ENCODE measurements at regions not wholly inside any gene's neighbourhood (a gene's known extent, or its start where the extent isn't known, plus 50 kb on each side); places are given as distances from the start of the nearest gene placed in this dataset.
A peak's percentile ranks its signal among the peaks of the same experiment; 100 is the strongest.

- Mint-ChIP-seq H3K36me3 (ENCODE audit: insufficient read depth in 2 of 2) (no peaks in the 10 kb centered on the region), H3K27me3 (ENCODE audit: low read depth) (peaks cover 7% of the 10 kb centered on the region), H3K27ac (no peak overlapping the region), H3K9me3 (peaks cover 0 to 2% of the 10 kb centered on the region in 2 donors), H3K4me3 (peak overlapping the region; percentile 47 to 61), H3K4me1 (ENCODE audit: low read depth) (peaks cover 66% of the 10 kb centered on the region)
- ATAC-seq (replicated peaks in 1 of 2) (no peak), DNase-seq (no peak)
Observed at GRCh38 chr6:14372734-14373489, 255.3 kb downstream of the CD83 start.

DNA sequence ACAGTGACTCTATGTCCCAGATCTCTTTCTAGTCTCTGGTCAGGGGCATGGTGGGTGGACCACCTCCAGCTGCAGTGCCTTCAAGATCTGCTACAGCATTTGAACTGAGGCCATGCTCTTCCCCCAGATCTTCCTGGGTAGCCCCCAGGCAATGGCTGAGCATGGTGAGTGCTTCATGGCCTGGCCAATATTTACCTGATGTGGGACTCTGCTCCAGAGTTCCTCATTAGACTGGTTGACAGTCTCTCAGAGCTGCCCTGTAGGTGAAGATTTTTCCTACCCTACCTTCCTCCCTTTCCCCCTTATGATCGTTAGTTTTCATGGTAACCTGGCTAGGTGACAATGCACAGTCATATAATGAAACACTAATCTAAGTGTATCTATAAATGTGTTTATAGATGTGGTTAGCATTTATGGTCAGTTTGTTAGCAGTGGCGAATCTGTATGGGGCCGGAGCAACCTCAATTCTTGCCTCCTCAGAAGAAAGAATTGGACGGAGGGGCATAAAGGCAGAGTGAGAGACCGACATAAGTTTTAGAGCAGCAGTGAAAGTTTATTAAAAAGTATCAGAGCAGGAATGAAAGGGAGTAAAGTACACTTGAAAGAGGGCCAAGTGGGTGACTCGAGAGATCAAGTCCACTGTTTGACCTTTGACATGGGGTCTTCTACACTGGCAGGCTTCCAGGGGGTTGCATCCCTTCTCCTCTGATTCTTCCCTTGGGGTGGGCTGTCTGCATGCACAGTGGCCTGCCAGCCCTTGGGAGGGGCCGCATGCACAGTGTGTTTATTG, 256.3 kb downstream of the CD83 start:
- H3K27me3 Mint-ChIP-seq (ENCODE audit: low read depth), result peaks cover 7% of the 10 kb centered on the region
- ATAC-seq (replicated peaks in 1 of 2), result peak in 1 of 2 donors; percentile 27
- no peaks in the 10 kb centered on the region for H3K36me3 Mint-ChIP-seq (ENCODE audit: insufficient read depth in 2 of 2)
- H3K9me3 Mint-ChIP-seq, result peaks cover 0 to 4% of the 10 kb centered on the region in 2 donors
- no peak for DNase-seq
- H3K4me1 Mint-ChIP-seq (ENCODE audit: low read depth), result peaks cover 66% of the 10 kb centered on the region
- no peak overlapping the region for H3K4me3 Mint-ChIP-seq
- no peak overlapping the region for H3K27ac Mint-ChIP-seq

DNA sequence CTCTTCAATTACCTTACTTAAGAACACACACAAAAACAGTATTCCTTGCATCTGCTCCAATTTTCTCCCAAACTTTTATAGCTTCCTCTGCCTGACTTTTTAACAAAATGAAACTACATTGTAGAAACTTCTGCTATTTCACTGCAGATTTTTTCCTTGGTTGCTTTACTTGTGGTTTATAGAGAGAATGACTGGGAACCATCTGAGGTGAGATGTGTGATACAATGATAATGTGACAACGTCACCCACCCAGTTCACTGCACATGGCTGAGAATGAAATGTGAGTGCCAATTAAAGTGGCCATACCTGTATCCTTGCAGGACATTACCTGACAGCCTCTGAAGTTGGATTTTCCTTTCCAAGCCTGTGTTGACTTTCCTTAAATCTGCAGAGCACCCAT, 258.4 kb downstream of the CD83 start:
- H3K4me3 Mint-ChIP-seq, result no peak overlapping the region

DNA sequence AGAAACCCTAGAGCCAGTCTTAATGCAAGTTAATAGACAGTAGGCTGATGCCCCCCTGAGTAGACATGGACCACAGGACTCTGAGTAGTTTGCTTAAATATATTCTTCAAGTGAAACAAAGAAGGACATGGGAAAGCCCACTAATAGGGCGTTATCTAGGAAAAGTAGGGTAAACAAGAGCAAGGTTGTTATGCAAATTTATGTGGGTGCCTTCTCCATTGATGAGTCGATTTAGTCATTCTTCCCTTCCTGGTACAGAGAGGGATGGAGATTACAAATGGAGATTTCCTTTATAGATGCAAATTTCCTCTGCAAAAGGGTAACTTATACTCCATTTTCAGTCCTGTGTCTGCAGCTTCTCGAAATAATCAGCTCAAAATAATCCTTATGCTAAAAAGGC, 262.0 kb downstream of the CD83 start:
- Mint-ChIP-seq H3K36me3 (ENCODE audit: insufficient read depth in 2 of 2) (no peaks in the 10 kb centered on the region), H3K27me3 (ENCODE audit: low read depth) (peaks cover 7% of the 10 kb centered on the region), H3K27ac (no peak overlapping the region), H3K4me1 (ENCODE audit: low read depth) (peaks cover 57% of the 10 kb centered on the region), H3K9me3 (peaks cover 0 to 4% of the 10 kb centered on the region in 2 donors), H3K4me3 (no peak overlapping the region)
- ATAC-seq (replicated peaks in 1 of 2) (no peak), DNase-seq (no peak)

More for the DNA sequence above, 258.4 kb downstream of the CD83 start:
- DNase-seq (no peak), ATAC-seq (replicated peaks in 1 of 2) (peak; percentile 60 to 66)
- Mint-ChIP-seq H3K27ac (no peak overlapping the region), H3K9me3 (peaks cover 0 to 4% of the 10 kb centered on the region in 2 donors), H3K27me3 (ENCODE audit: low read depth) (peaks cover 7% of the 10 kb centered on the region), H3K36me3 (ENCODE audit: insufficient read depth in 2 of 2) (no peaks in the 10 kb centered on the region), H3K4me1 (ENCODE audit: low read depth) (peaks cover 67% of the 10 kb centered on the region)

DNA sequence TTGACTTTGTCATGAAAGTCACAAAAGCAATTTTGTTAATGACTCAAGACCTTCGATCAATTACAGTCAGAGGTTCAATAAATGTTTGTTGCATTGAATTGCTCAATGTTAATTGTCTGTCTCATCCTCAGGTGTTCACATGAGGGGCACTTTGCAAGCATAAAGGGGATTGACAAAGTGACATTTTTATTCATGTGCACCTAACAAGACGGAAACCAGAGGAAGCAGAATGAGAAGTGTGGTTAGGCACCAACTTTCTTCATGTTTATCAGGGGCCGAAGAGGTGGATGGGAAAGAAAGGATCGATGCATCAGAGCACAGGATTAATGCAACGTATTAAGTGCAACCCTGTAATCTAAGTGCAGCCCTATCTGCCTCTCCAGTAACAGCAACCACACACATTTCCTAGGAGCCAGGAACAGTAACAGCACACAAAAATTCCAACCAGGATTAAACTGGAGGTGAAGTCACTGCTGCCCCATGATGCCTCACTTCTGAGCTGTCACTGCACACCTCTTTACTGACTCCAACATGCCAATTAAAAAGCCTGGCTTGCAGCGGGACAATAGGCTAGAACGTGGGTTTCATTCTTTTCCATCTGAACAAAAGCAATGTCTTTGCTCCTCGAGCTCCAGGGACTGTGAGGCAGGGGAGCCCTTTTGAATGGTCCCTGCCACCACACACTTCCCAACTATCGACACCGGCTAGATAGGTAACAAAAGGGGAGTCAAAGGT, 262.7 kb downstream of the CD83 start:
- Mint-ChIP-seq H3K36me3 (ENCODE audit: insufficient read depth in 2 of 2) (no peaks in the 10 kb centered on the region), H3K9me3 (peaks cover 0 to 4% of the 10 kb centered on the region in 2 donors), H3K4me1 (ENCODE audit: low read depth) (peaks cover 55% of the 10 kb centered on the region), H3K4me3 (no peak overlapping the region), H3K27ac (no peak overlapping the region), H3K27me3 (ENCODE audit: low read depth) (peaks cover 7% of the 10 kb centered on the region)
- ATAC-seq (replicated peaks in 1 of 2), result no peak
- DNase-seq, result no peak

GRCh38 chr6:14380901-14381828, 263.6 kb downstream of the CD83 start:
- H3K36me3 Mint-ChIP-seq (ENCODE audit: insufficient read depth in 2 of 2), result no peaks in the 10 kb centered on the region
- H3K27ac Mint-ChIP-seq, result no peak overlapping the region
- ATAC-seq (replicated peaks in 1 of 2), result no peak
- peaks cover 47% of the 10 kb centered on the region for H3K4me1 Mint-ChIP-seq (ENCODE audit: low read depth)
- peaks cover 0 to 4% of the 10 kb centered on the region in 2 donors for H3K9me3 Mint-ChIP-seq
- no peak for DNase-seq
- H3K27me3 Mint-ChIP-seq (ENCODE audit: low read depth), result peaks cover 7% of the 10 kb centered on the region
- no peak overlapping the region for H3K4me3 Mint-ChIP-seq

DNA sequence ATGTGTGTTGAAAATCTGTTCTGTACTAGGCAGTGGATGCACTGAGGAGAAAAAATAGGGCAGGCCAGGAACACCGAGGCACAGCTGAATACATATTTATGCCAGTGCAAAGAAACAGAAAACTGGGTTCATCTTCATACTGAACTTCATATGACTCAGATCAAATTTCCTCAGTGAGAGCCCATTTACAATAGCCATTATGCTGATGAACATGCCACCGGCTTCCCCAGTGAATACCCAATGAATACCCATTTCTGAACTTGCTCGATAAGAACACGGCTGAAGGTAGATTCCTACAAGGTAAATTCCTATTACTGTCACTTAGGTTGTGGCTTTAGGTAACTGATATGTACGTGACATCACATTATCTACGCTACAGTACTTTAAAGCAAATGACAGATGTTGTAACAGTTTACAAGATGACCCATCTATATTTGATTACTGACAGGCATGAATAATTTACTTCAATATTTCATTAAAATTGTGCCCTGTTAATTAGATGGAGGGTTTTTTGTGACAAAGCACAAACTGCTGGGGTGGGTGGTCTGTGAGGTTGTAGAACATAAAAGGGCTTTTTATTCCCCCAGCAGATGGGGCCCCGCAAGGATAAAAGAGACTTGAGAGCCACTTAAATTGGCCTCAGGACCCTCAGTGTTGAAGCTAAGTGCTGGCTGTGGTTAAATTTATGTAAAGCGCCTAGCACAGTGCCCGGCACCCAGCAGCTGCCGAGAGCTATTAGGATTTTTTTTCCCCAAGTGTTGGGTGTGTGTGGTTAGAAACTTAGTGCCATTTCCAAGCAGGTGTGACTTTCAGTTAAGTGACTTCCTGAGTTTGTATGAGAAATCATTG, 264.5 kb downstream of the CD83 start:
- DNase-seq (no peak), ATAC-seq (replicated peaks in 1 of 2) (no peak)
- H3K4me1 Mint-ChIP-seq (ENCODE audit: low read depth), result peaks cover 51% of the 10 kb centered on the region
- no peak overlapping the region for H3K27ac Mint-ChIP-seq
- H3K27me3 Mint-ChIP-seq (ENCODE audit: low read depth), result peaks cover 6% of the 10 kb centered on the region
- peaks cover 0 to 2% of the 10 kb centered on the region in 2 donors for H3K9me3 Mint-ChIP-seq
- no peaks in the 10 kb centered on the region for H3K36me3 Mint-ChIP-seq (ENCODE audit: insufficient read depth in 2 of 2)
- H3K4me3 Mint-ChIP-seq, result peak overlapping the region in 1 of 2 donors; percentile 22

GRCh38 chr6:14382678-14383236, 265.2 kb downstream of the CD83 start:
- no peak for ATAC-seq (replicated peaks in 1 of 2)
- H3K27me3 Mint-ChIP-seq (ENCODE audit: low read depth), result no peaks in the 10 kb centered on the region
- peak overlapping the region in 1 of 2 donors; percentile 22 for H3K4me3 Mint-ChIP-seq
- no peaks in the 10 kb centered on the region for H3K36me3 Mint-ChIP-seq (ENCODE audit: insufficient read depth in 2 of 2)
- H3K27ac Mint-ChIP-seq, result no peak overlapping the region
- no peak for DNase-seq
- H3K9me3 Mint-ChIP-seq, result peaks cover 0 to 2% of the 10 kb centered on the region in 2 donors
- H3K4me1 Mint-ChIP-seq (ENCODE audit: low read depth), result peaks cover 52% of the 10 kb centered on the region

GRCh38 chr6:14383393-14384174, 266.0 kb downstream of the CD83 start:
- peaks cover 52% of the 10 kb centered on the region for H3K4me1 Mint-ChIP-seq (ENCODE audit: low read depth)
- H3K27me3 Mint-ChIP-seq (ENCODE audit: low read depth), result no peaks in the 10 kb centered on the region
- no peak overlapping the region for H3K27ac Mint-ChIP-seq
- no peaks in the 10 kb centered on the region for H3K9me3 Mint-ChIP-seq
- no peak overlapping the region for H3K4me3 Mint-ChIP-seq
- ATAC-seq (replicated peaks in 1 of 2) (no peak), DNase-seq (no peak)
- H3K36me3 Mint-ChIP-seq (ENCODE audit: insufficient read depth in 2 of 2), result no peaks in the 10 kb centered on the region

- ATAC-seq (replicated peaks in 1 of 2) (no peak), DNase-seq (no peak)
- Mint-ChIP-seq H3K4me3 (no peak overlapping the region), H3K27me3 (ENCODE audit: low read depth) (no peaks in the 10 kb centered on the region), H3K27ac (no peak overlapping the region), H3K9me3 (no peaks in the 10 kb centered on the region), H3K36me3 (ENCODE audit: insufficient read depth in 2 of 2) (no peaks in the 10 kb centered on the region), H3K4me1 (ENCODE audit: low read depth) (peaks cover 50% of the 10 kb centered on the region)
Observed at GRCh38 chr6:14384175-14384949, 266.8 kb downstream of the CD83 start.

All from activated T-cell treated with anti-CD3 and anti-CD28 coated beads, Interleukin-2, amount 50 U/mL, for 72 hours (primary cell).